ENCODE measurements at regions not wholly inside any gene's neighbourhood (a gene's known extent, or its start where the extent isn't known, plus 50 kb on each side); places are given as distances from the start of the nearest gene placed in this dataset.
"Not testable (repeated sequence)": the region's sequence is repeated elsewhere in the genome, so short reads cannot be mapped to it uniquely, and the experiment has no call there.

DNA sequence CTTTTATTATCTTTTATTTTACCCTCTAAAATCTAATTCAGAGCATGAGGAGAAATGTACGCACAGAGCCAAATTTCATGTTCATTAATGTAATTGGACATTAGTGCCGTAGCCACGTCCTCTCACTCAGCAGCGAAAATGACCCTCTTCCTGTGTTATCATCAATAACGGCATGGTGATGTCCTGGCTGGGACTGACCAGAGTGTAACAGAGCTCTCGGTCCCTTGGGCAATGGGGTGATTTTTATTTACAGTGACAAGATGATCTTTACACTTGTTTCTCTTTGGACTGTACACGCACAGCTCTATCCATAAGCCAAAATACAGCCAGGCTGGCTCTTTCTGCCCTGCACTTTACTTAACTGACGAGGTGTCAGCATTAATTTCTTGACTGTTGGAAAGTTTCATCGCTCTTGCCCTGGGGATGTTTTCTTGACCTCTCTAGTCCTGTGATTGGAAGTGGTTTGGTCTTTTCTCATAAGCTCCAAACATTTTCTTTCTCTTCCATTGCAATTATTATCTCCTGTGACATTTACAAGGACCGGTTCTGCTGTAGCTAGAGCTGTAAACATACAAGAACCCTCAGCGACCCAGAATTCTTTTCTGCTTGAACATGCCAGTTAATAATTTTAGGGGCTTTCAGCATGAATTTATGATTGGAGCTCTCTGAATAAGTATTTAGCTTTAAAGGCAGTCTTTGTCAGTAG, 308.0 kb upstream of the PIK3C3 start:
- Histone ChIP-seq H3K4me3 (ENCODE audit: control insufficient read depth in 1 of 7, extremely low read depth in 1 of 7, insufficient read depth in 4 of 7, low read depth in 2 of 7, low read length in 6 of 7) (no peak overlapping the region), H3K36me3 (ENCODE audit: control insufficient read depth in 4 of 4, insufficient read depth in 4 of 4, low read length in 3 of 4) (no peaks in the 10 kb centered on the region), H3K27me3 (replicated peaks in 2 of 5; ENCODE audit: control insufficient read depth in 4 of 5, insufficient read depth in 5 of 5, low read length in 4 of 5) (no peaks in the 10 kb centered on the region), H3K4me1 (ENCODE audit: control extremely low read depth in 1 of 4, control insufficient read depth in 4 of 4, insufficient read depth in 4 of 4, low read length in 3 of 4) (peaks cover 0 to 4% (median 0%) of the 10 kb centered on the region in 4 experiments), H3K9me3 (ENCODE audit: control extremely low read depth in 1 of 5, control insufficient read depth in 4 of 5, insufficient read depth in 2 of 5, low read depth in 1 of 5, low read length in 4 of 5) (peaks cover 0 to 2% (median 0%) of the 10 kb centered on the region in 5 experiments), H3K27ac (ENCODE audit: insufficient read depth in 1 of 2, low read depth in 1 of 2, low read length in 2 of 2, poor library complexity in 1 of 2, severe bottlenecking in 2 of 2) (no peak overlapping the region)
- ChIA-PET POLR2A (no interaction called here), CTCF (interaction anchor here (0.6 kb wide), 1 partner anchor 1286 kb away, joined by 4 read pairs; no protein-coding TSS in a partner anchor)
- 90% methylated on average over 8 of the region's 11 CpGs for WGBS (ENCODE audit: insufficient coverage)
- DNase-seq: no peak

- Histone ChIP-seq H3K36me3 (ENCODE audit: control insufficient read depth in 4 of 4, insufficient read depth in 4 of 4, low read length in 3 of 4) (no peaks in the 10 kb centered on the region), H3K9me3 (ENCODE audit: control extremely low read depth in 1 of 5, control insufficient read depth in 4 of 5, insufficient read depth in 2 of 5, low read depth in 1 of 5, low read length in 4 of 5) (peaks cover 0 to 2% (median 0%) of the 10 kb centered on the region in 5 experiments), H3K4me3 (ENCODE audit: control insufficient read depth in 1 of 7, extremely low read depth in 1 of 7, insufficient read depth in 4 of 7, low read depth in 2 of 7, low read length in 6 of 7) (no peak overlapping the region), H3K27me3 (replicated peaks in 2 of 5; ENCODE audit: control insufficient read depth in 4 of 5, insufficient read depth in 5 of 5, low read length in 4 of 5) (no peaks in the 10 kb centered on the region), H3K27ac (ENCODE audit: insufficient read depth in 1 of 2, low read depth in 1 of 2, low read length in 2 of 2, poor library complexity in 1 of 2, severe bottlenecking in 2 of 2) (no peak overlapping the region), H3K4me1 (ENCODE audit: control extremely low read depth in 1 of 4, control insufficient read depth in 4 of 4, insufficient read depth in 4 of 4, low read length in 3 of 4) (peaks cover 0 to 4% (median 0%) of the 10 kb centered on the region in 4 experiments)
- ChIA-PET CTCF (no interaction called here), POLR2A (no interaction called here)
- DNase-seq: peak; percentile 1 to 34 (median 11)
- WGBS (ENCODE audit: insufficient coverage): 60% methylated on average over 1 of the region's 1 CpG
These were observed 309.3 kb upstream of the PIK3C3 start for GRCh38 chr18:41645589-41646360.

GRCh38 chr18:41644466-41644865, 310.6 kb upstream of the PIK3C3 start:
- Histone ChIP-seq H3K9me3 (ENCODE audit: control extremely low read depth in 1 of 5, control insufficient read depth in 4 of 5, insufficient read depth in 2 of 5, low read depth in 1 of 5, low read length in 4 of 5) (peaks cover 0 to 2% (median 0%) of the 10 kb centered on the region in 5 experiments), H3K36me3 (ENCODE audit: control insufficient read depth in 4 of 4, insufficient read depth in 4 of 4, low read length in 3 of 4) (no peaks in the 10 kb centered on the region), H3K4me1 (ENCODE audit: control extremely low read depth in 1 of 4, control insufficient read depth in 4 of 4, insufficient read depth in 4 of 4, low read length in 3 of 4) (peaks cover 0 to 4% (median 0%) of the 10 kb centered on the region in 4 experiments), H3K4me3 (ENCODE audit: control insufficient read depth in 1 of 7, extremely low read depth in 1 of 7, insufficient read depth in 4 of 7, low read depth in 2 of 7, low read length in 6 of 7) (no peak overlapping the region), H3K27me3 (replicated peaks in 2 of 5; ENCODE audit: control insufficient read depth in 4 of 5, insufficient read depth in 5 of 5, low read length in 4 of 5) (no peaks in the 10 kb centered on the region), H3K27ac (ENCODE audit: insufficient read depth in 1 of 2, low read depth in 1 of 2, low read length in 2 of 2, poor library complexity in 1 of 2, severe bottlenecking in 2 of 2) (no peak overlapping the region)
- ChIA-PET POLR2A (no interaction called here), CTCF (interaction anchor here (0.6 kb wide), 1 partner anchor 13 kb away, joined by 3 read pairs; no protein-coding TSS in a partner anchor)
- WGBS (ENCODE audit: insufficient coverage): no CpG with 5 or more reads among the region's 1 CpG
- DNase-seq: peak in 1 of 3 donors; percentile 23

DNA sequence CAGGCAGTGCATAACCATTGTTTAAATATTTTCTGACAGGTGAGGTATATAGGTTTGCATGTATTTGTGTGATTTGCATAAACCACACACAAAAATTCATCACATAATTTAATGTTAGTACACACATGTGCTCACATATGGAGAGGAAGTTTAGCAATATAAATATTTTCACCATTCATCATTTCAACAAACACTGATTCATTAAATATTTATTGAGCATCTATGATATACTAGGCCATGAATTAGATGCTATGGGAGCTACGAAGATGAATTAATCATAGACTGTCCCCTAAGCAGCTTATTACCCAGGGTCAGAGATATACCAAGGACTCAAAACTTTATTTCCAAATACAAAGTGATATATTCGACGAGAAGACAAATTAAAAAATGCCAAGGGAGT, 311.6 kb upstream of the PIK3C3 start:
- DNase-seq: no peak
- H3K4me1 ChIP-seq (ENCODE audit: control extremely low read depth in 1 of 4, control insufficient read depth in 4 of 4, insufficient read depth in 4 of 4, low read length in 3 of 4): peaks cover 0 to 4% (median 0%) of the 10 kb centered on the region in 4 experiments
- WGBS (ENCODE audit: insufficient coverage): 100% methylated on average over 2 of the region's 3 CpGs
- no peak overlapping the region for H3K27ac ChIP-seq (ENCODE audit: insufficient read depth in 1 of 2, low read depth in 1 of 2, low read length in 2 of 2, poor library complexity in 1 of 2, severe bottlenecking in 2 of 2)
- POLR2A ChIA-PET: no interaction called here
- CTCF ChIA-PET: no interaction called here
- H3K4me3 ChIP-seq (ENCODE audit: control insufficient read depth in 1 of 7, extremely low read depth in 1 of 7, insufficient read depth in 4 of 7, low read depth in 2 of 7, low read length in 6 of 7): no peak overlapping the region
- H3K27me3 ChIP-seq (replicated peaks in 2 of 5; ENCODE audit: control insufficient read depth in 4 of 5, insufficient read depth in 5 of 5, low read length in 4 of 5): no peaks in the 10 kb centered on the region
- no peaks in the 10 kb centered on the region for H3K36me3 ChIP-seq (ENCODE audit: control insufficient read depth in 4 of 4, insufficient read depth in 4 of 4, low read length in 3 of 4)
- peaks cover 0 to 2% (median 0%) of the 10 kb centered on the region in 5 experiments for H3K9me3 ChIP-seq (ENCODE audit: control extremely low read depth in 1 of 5, control insufficient read depth in 4 of 5, insufficient read depth in 2 of 5, low read depth in 1 of 5, low read length in 4 of 5)

DNA sequence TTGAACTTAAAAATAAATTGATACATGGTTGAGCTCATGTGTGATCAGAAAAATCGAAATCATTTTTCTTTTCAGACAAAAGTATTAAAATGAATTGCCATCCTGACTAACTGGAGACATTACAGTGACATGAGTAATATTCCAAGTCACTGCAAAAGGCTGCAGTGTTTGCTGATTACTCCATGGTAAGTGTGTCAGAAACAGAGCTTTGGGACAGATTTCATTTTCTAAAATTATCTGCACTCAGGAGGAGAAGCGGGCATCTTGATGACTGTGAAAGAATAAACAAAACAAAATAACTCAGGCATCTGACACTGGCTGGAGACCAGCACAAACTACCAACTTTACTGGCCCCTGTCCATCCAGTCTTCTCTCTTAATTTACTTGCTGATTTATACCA, 312.3 kb upstream of the PIK3C3 start:
- Histone ChIP-seq H3K9me3 (ENCODE audit: control extremely low read depth in 1 of 5, control insufficient read depth in 4 of 5, insufficient read depth in 2 of 5, low read depth in 1 of 5, low read length in 4 of 5) (peaks cover 0 to 2% (median 0%) of the 10 kb centered on the region in 5 experiments), H3K4me3 (ENCODE audit: control insufficient read depth in 1 of 7, extremely low read depth in 1 of 7, insufficient read depth in 4 of 7, low read depth in 2 of 7, low read length in 6 of 7) (no peak overlapping the region), H3K27ac (ENCODE audit: insufficient read depth in 1 of 2, low read depth in 1 of 2, low read length in 2 of 2, poor library complexity in 1 of 2, severe bottlenecking in 2 of 2) (no peak overlapping the region), H3K36me3 (ENCODE audit: control insufficient read depth in 4 of 4, insufficient read depth in 4 of 4, low read length in 3 of 4) (no peaks in the 10 kb centered on the region), H3K4me1 (ENCODE audit: control extremely low read depth in 1 of 4, control insufficient read depth in 4 of 4, insufficient read depth in 4 of 4, low read length in 3 of 4) (peaks cover 0 to 4% (median 0%) of the 10 kb centered on the region in 4 experiments), H3K27me3 (replicated peaks in 2 of 5; ENCODE audit: control insufficient read depth in 4 of 5, insufficient read depth in 5 of 5, low read length in 4 of 5) (no peaks in the 10 kb centered on the region)
- POLR2A ChIA-PET: no interaction called here
- CTCF ChIA-PET: no interaction called here
- 91% methylated on average over 1 of the region's 2 CpGs for WGBS (ENCODE audit: insufficient coverage)
- no peak for DNase-seq

DNA sequence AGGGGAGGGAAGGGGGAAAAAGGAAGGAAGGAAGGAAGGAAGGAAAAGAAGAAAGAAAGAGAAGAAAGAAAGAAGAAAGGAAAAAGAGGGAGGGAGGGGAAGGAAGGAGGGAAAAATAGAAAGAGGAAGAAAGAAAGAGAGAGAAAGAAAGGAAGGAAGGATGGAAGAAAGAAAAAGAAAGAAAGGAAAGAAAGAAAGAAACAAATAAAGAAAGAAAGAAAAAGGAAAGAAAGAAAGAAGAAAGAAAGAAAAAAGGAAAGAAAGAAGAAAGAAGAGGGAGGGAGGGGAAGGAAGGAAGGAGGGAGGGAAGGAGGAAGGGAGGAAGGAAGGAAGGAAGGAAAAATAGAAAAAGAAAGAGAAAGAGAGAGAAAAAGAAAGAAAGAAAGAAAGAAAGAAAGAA, 315.8 kb upstream of the PIK3C3 start:
- H3K9me3 ChIP-seq (ENCODE audit: control extremely low read depth in 1 of 5, control insufficient read depth in 4 of 5, insufficient read depth in 2 of 5, low read depth in 1 of 5, low read length in 4 of 5): no peaks in the 10 kb centered on the region
- DNase-seq: no peak
- CTCF ChIA-PET: no interaction called here
- no peak overlapping the region for H3K4me3 ChIP-seq (ENCODE audit: control insufficient read depth in 1 of 7, extremely low read depth in 1 of 7, insufficient read depth in 4 of 7, low read depth in 2 of 7, low read length in 6 of 7)
- no peaks in the 10 kb centered on the region for H3K27me3 ChIP-seq (replicated peaks in 2 of 5; ENCODE audit: control insufficient read depth in 4 of 5, insufficient read depth in 5 of 5, low read length in 4 of 5)
- no peaks in the 10 kb centered on the region for H3K36me3 ChIP-seq (ENCODE audit: control insufficient read depth in 4 of 4, insufficient read depth in 4 of 4, low read length in 3 of 4)
- no peak overlapping the region for H3K27ac ChIP-seq (ENCODE audit: insufficient read depth in 1 of 2, low read depth in 1 of 2, low read length in 2 of 2, poor library complexity in 1 of 2, severe bottlenecking in 2 of 2)
- POLR2A ChIA-PET: no interaction called here
- H3K4me1 ChIP-seq (ENCODE audit: control extremely low read depth in 1 of 4, control insufficient read depth in 4 of 4, insufficient read depth in 4 of 4, low read length in 3 of 4): no peaks in the 10 kb centered on the region

GRCh38 chr18:41631723-41632285, 323.2 kb upstream of the PIK3C3 start:
- H3K36me3 ChIP-seq (ENCODE audit: control insufficient read depth in 4 of 4, insufficient read depth in 4 of 4, low read length in 3 of 4); CTCF ChIA-PET; DNase-seq; H3K4me1 ChIP-seq (ENCODE audit: control extremely low read depth in 1 of 4, control insufficient read depth in 4 of 4, insufficient read depth in 4 of 4, low read length in 3 of 4); H3K9me3 ChIP-seq (ENCODE audit: control extremely low read depth in 1 of 5, control insufficient read depth in 4 of 5, insufficient read depth in 2 of 5, low read depth in 1 of 5, low read length in 4 of 5); H3K27ac ChIP-seq (ENCODE audit: insufficient read depth in 1 of 2, low read depth in 1 of 2, low read length in 2 of 2, poor library complexity in 1 of 2, severe bottlenecking in 2 of 2); H3K27me3 ChIP-seq (replicated peaks in 2 of 5; ENCODE audit: control insufficient read depth in 4 of 5, insufficient read depth in 5 of 5, low read length in 4 of 5); POLR2A ChIA-PET: not testable (repeated sequence)
- H3K4me3 ChIP-seq (ENCODE audit: control insufficient read depth in 1 of 7, extremely low read depth in 1 of 7, insufficient read depth in 4 of 7, low read depth in 2 of 7, low read length in 6 of 7): peak overlapping the region in 1 of 7 experiments; percentile 14
- 93% methylated on average over 16 of the region's 26 CpGs for WGBS (ENCODE audit: insufficient coverage)
